GM21390 (cell line): ENCODE measurements at regions not wholly inside any gene's neighbourhood (a gene's known extent, or its start where the extent isn't known, plus 50 kb on each side); places are given as distances from the start of the nearest gene placed in this dataset.

ENCODE experiments used
- ATAC-seq: cut with Tn5 transposase; IDR thresholded peaks from one replicate; pipeline ENCODE4 v1.9.1; 2021; ENCODE audit not compliant: unreplicated experiment

GRCh38 chr9:86732514-86733171, 214.7 kb downstream of the GAS1 start:
- no peak for ATAC-seq

- no peak for ATAC-seq
Measured at GRCh38 chr9:86731511-86732063, 215.7 kb downstream of the GAS1 start.

- ATAC-seq, result no peak
Measured at GRCh38 chr9:86730163-86730928, 217.0 kb downstream of the GAS1 start.

GRCh38 chr9:86724529-86724928, 222.8 kb downstream of the GAS1 start:
- no peak for ATAC-seq

- ATAC-seq, result no peak
Measured at GRCh38 chr9:86723346-86723745, 224.0 kb downstream of the GAS1 start.

- ATAC-seq, result no peak
Measured at GRCh38 chr9:86722706-86723075, 224.6 kb downstream of the GAS1 start.

GRCh38 chr9:86721843-86722705, 225.2 kb downstream of the GAS1 start:
- ATAC-seq, result no peak

GRCh38 chr9:86721226-86721781, 226.0 kb downstream of the GAS1 start:
- no peak for ATAC-seq

- no peak for ATAC-seq
Measured at GRCh38 chr9:86720639-86721225, 226.6 kb downstream of the GAS1 start.

GRCh38 chr9:86718388-86719049, 228.8 kb downstream of the GAS1 start:
- no peak for ATAC-seq

GRCh38 chr9:86716326-86716922, 230.9 kb downstream of the GAS1 start:
- ATAC-seq, result no peak

GRCh38 chr9:86714999-86715398, 232.3 kb downstream of the GAS1 start:
- no peak for ATAC-seq

- no peak for ATAC-seq
Measured at GRCh38 chr9:86713970-86714369, 233.3 kb downstream of the GAS1 start.

- no peak for ATAC-seq
Measured at GRCh38 chr9:86713470-86713869, 233.8 kb downstream of the GAS1 start.

GRCh38 chr9:86708918-86709835, 238.1 kb downstream of the GAS1 start:
- ATAC-seq, result no peak

GRCh38 chr9:86707932-86708510, 239.3 kb downstream of the GAS1 start:
- no peak for ATAC-seq

- no peak for ATAC-seq
Measured at GRCh38 chr9:86706391-86706790, 240.9 kb downstream of the GAS1 start.

GRCh38 chr9:86705490-86705889, 241.8 kb downstream of the GAS1 start:
- no peak for ATAC-seq
